HepG2 (cell line): ENCODE measurements at regions not wholly inside any gene's neighbourhood (a gene's known extent, or its start where the extent isn't known, plus 50 kb on each side); places are given as distances from the start of the nearest gene placed in this dataset.
A peak's percentile ranks its signal among the peaks of the same experiment; 100 is the strongest.

Source experiments
- CCDC6 ChIP-seq: sonication (generic); formaldehyde crosslinking; IDR thresholded peaks from 2 replicates; pipeline ENCODE4 v1.8.1; 2022; ENCODE audit warnings: mild to moderate bottlenecking, missing genetic modification reagents, moderate library complexity
- KDM4B ChIP-seq: sonication (generic); formaldehyde crosslinking; IDR thresholded peaks from 2 replicates; pipeline ENCODE4 v1.4.0; 2020; ENCODE audit warnings: missing genetic modification reagents
- PLRG1 ChIP-seq: fragments of 450-650 bp; conservative IDR thresholded peaks from 2 replicates; pipeline ENCODE4 v1.6.1; 2016
- ZNF317 ChIP-seq: sonication (generic); formaldehyde crosslinking; IDR thresholded peaks from 2 replicates; pipeline ENCODE4 v1.5.0; 2020; ENCODE audit warnings: mild to moderate bottlenecking, missing genetic modification reagents
- ZNF720 ChIP-seq: sonication (generic); formaldehyde crosslinking; IDR thresholded peaks from 2 replicates; pipeline ENCODE4 v1.4.0; 2020; ENCODE audit warnings: missing genetic modification reagents
- TF ChIP-seq, protein P1 (sequence below): sonication (generic); formaldehyde crosslinking; IDR thresholded peaks from 2 replicates; pipeline ENCODE4 v1.5.0; 2020; ENCODE audit warnings: mild to moderate bottlenecking, missing genetic modification reagents, borderline replicate concordance
- TF ChIP-seq, protein P2 (sequence below): sonication (generic); formaldehyde crosslinking; IDR thresholded peaks from one replicate; pipeline ENCODE4 v1.5.1; 2020; ENCODE audit warnings: mild to moderate bottlenecking, missing genetic modification reagents; ENCODE audit errors: not compliant biosample characterization
- TF ChIP-seq, protein P3 (sequence below): sonication (generic); formaldehyde crosslinking; IDR thresholded peaks from 2 replicates; pipeline ENCODE4 v1.8.0; 2022; ENCODE audit warnings: low read depth, missing genetic modification reagents
- TF ChIP-seq, protein P4 (sequence below): sonication (generic); formaldehyde crosslinking; IDR thresholded peaks from 2 replicates; pipeline ENCODE4 v1.5.0; 2020; ENCODE audit warnings: missing genetic modification reagents, mild to moderate bottlenecking, borderline replicate concordance
- TF ChIP-seq, protein P5 (sequence below): sonication (generic); formaldehyde crosslinking; IDR thresholded peaks from 2 replicates; pipeline ENCODE4 v1.4.0; 2020; ENCODE audit warnings: missing genetic modification reagents

DNA sequence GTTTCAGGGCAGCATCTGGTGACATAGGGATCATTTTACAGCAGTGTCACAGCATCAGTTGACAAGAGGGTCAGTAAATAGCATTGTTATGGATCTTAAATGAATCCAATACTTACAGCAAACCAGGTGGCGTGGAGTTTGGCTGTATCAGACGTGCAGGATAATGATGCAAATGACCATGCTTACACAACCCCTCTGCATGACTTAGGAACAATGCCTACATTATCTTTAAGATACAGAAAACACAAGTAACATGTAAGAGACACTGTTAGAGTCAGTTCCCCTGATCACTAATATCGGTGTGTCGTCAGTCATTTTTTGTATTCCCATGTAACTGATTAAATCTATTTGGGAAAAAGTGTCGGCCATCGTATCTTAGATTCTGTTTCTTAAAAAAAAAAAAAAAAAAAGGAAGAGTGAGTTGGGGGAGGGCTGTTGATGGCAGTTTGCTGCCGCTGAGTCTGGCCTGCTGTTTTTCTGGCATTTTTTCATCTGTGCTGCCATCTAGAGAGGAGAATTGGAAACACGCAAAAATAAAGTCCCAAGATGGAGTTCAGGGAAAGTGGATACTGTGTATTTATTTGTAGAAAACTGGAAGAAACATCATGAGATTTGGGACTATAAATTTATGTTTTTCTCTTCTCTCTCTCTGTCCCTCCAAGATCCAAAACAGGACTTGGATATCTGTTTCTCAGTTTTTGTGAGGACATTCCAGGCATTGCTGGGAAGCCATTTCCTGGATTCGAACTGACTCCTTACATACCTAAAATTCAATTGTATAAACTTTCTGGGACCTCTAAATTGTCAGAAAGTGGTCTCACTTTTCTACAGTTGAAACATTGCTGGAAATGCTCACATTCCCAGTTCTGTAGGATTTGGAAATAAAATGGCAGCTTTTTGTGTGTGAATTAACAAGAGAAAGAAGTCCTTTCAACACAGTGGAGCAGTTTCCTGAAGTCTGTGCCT, 60.3 kb upstream of the AGPS start (continued):
- TF ChIP-seq, protein P1, sequence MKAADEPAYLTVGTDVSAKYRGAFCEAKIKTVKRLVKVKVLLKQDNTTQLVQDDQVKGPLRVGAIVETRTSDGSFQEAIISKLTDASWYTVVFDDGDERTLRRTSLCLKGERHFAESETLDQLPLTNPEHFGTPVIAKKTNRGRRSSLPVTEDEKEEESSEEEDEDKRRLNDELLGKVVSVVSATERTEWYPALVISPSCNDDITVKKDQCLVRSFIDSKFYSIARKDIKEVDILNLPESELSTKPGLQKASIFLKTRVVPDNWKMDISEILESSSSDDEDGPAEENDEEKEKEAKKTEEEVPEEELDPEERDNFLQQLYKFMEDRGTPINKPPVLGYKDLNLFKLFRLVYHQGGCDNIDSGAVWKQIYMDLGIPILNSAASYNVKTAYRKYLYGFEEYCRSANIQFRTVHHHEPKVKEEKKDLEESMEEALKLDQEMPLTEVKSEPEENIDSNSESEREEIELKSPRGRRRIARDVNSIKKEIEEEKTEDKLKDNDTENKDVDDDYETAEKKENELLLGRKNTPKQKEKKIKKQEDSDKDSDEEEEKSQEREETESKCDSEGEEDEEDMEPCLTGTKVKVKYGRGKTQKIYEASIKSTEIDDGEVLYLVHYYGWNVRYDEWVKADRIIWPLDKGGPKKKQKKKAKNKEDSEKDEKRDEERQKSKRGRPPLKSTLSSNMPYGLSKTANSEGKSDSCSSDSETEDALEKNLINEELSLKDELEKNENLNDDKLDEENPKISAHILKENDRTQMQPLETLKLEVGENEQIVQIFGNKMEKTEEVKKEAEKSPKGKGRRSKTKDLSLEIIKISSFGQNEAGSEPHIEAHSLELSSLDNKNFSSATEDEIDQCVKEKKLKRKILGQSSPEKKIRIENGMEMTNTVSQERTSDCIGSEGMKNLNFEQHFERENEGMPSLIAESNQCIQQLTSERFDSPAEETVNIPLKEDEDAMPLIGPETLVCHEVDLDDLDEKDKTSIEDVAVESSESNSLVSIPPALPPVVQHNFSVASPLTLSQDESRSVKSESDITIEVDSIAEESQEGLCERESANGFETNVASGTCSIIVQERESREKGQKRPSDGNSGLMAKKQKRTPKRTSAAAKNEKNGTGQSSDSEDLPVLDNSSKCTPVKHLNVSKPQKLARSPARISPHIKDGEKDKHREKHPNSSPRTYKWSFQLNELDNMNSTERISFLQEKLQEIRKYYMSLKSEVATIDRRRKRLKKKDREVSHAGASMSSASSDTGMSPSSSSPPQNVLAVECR (CRISPR knock-in tag): peak; percentile 37; the same call in 1 of the 2 replicates
- TF ChIP-seq CCDC6 (CRISPR knock-in tag): 0 out of 2 replicates have a peak, but pooled peaks have one; percentile 16
- TF ChIP-seq, protein P2, sequence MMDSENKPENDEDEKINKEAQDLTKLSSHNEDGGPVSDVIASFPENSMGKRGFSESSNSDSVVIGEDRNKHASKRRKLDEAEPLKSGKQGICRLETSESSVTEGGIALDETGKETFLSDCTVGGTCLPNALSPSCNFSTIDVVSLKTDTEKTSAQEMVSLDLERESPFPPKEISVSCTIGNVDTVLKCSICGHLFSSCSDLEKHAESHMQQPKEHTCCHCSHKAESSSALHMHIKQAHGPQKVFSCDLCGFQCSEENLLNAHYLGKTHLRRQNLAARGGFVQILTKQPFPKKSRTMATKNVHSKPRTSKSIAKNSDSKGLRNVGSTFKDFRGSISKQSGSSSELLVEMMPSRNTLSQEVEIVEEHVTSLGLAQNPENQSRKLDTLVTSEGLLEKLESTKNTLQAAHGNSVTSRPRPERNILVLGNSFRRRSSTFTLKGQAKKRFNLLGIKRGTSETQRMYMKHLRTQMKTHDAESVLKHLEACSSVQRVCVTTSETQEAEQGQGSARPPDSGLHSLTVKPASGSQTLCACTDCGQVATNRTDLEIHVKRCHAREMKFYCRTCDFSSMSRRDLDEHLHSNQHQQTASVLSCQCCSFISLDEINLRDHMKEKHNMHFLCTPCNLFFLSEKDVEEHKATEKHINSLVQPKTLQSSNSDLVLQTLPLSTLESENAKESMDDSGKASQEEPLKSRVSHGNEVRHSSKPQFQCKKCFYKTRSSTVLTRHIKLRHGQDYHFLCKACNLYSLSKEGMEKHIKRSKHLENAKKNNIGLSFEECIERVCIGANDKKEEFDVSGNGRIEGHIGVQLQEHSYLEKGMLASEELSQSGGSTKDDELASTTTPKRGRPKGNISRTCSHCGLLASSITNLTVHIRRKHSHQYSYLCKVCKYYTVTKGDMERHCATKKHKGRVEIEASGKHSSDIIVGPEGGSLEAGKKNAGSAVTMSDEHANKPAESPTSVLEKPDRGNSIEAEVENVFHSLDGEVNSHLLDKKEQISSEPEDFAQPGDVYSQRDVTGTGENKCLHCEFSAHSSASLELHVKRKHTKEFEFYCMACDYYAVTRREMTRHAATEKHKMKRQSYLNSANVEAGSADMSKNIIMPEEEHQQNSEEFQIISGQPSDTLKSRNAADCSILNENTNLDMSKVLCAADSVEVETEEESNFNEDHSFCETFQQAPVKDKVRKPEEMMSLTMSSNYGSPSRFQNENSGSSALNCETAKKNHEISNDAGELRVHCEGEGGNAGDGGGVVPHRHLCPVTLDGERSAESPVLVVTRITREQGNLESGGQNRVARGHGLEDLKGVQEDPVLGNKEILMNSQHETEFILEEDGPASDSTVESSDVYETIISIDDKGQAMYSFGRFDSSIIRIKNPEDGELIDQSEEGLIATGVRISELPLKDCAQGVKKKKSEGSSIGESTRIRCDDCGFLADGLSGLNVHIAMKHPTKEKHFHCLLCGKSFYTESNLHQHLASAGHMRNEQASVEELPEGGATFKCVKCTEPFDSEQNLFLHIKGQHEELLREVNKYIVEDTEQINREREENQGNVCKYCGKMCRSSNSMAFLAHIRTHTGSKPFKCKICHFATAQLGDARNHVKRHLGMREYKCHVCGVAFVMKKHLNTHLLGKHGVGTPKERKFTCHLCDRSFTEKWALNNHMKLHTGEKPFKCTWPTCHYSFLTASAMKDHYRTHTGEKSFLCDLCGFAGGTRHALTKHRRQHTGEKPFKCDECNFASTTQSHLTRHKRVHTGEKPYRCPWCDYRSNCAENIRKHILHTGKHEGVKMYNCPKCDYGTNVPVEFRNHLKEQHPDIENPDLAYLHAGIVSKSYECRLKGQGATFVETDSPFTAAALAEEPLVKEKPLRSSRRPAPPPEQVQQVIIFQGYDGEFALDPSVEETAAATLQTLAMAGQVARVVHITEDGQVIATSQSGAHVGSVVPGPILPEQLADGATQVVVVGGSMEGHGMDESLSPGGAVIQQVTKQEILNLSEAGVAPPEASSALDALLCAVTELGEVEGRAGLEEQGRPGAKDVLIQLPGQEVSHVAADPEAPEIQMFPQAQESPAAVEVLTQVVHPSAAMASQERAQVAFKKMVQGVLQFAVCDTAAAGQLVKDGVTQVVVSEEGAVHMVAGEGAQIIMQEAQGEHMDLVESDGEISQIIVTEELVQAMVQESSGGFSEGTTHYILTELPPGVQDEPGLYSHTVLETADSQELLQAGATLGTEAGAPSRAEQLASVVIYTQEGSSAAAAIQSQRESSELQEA: no peak
- TF ChIP-seq, protein P3, sequence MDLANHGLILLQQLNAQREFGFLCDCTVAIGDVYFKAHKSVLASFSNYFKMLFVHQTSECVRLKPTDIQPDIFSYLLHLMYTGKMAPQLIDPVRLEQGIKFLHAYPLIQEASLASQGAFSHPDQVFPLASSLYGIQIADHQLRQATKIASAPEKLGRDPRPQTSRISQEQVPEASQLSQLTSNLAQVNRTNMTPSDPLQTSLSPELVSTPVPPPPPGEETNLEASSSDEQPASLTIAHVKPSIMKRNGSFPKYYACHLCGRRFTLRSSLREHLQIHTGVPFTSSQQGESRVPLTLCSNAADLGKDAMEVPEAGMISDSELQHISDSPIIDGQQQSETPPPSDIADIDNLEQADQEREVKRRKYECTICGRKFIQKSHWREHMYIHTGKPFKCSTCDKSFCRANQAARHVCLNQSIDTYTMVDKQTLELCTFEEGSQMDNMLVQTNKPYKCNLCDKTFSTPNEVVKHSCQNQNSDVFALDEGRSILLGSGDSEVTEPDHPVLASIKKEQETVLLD: no peak
- TF ChIP-seq, protein P4, sequence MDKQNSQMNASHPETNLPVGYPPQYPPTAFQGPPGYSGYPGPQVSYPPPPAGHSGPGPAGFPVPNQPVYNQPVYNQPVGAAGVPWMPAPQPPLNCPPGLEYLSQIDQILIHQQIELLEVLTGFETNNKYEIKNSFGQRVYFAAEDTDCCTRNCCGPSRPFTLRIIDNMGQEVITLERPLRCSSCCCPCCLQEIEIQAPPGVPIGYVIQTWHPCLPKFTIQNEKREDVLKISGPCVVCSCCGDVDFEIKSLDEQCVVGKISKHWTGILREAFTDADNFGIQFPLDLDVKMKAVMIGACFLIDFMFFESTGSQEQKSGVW (CRISPR knock-in tag): no peak
- TF ChIP-seq PLRG1: no peak
- no peak for TF ChIP-seq ZNF720
- no peak for TF ChIP-seq KDM4B (CRISPR knock-in tag)
- no peak for TF ChIP-seq ZNF317 (CRISPR knock-in tag)
- TF ChIP-seq, protein P5, sequence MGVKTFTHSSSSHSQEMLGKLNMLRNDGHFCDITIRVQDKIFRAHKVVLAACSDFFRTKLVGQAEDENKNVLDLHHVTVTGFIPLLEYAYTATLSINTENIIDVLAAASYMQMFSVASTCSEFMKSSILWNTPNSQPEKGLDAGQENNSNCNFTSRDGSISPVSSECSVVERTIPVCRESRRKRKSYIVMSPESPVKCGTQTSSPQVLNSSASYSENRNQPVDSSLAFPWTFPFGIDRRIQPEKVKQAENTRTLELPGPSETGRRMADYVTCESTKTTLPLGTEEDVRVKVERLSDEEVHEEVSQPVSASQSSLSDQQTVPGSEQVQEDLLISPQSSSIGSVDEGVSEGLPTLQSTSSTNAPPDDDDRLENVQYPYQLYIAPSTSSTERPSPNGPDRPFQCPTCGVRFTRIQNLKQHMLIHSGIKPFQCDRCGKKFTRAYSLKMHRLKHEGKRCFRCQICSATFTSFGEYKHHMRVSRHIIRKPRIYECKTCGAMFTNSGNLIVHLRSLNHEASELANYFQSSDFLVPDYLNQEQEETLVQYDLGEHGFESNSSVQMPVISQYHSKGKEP (CRISPR knock-in tag): 0 out of 2 replicates have a peak, but pooled peaks have one; percentile 11
